Glutamatergic neuron (in vitro differentiated cells): ENCODE measurements at regions not wholly inside any gene's neighbourhood (a gene's known extent, or its start where the extent isn't known, plus 50 kb on each side); places are given as distances from the start of the nearest gene placed in this dataset.

Source experiments
- DNase-seq: peaks from one replicate; pipeline ENCODE4 v3.0.0; 2022
- H3K27ac Mint-ChIP-seq: one replicate; pipeline ENCODE4 v1.8.0; 2020; ENCODE audit warnings: mild to moderate bottlenecking, mixed read lengths, inconsistent platforms; ENCODE audit not compliant: unreplicated experiment
- H3K27me3 Mint-ChIP-seq: one replicate; pipeline ENCODE4 v1.8.0; 2020; ENCODE audit warnings: mild to moderate bottlenecking, moderate library complexity, mixed read lengths, inconsistent platforms; ENCODE audit not compliant: unreplicated experiment
- H3K36me3 Mint-ChIP-seq: one replicate; pipeline ENCODE4 v1.8.0; 2020; ENCODE audit warnings: mild to moderate bottlenecking, mixed read lengths, inconsistent platforms; ENCODE audit not compliant: unreplicated experiment
- H3K4me1 Mint-ChIP-seq: one replicate; pipeline ENCODE4 v1.8.0; 2020; ENCODE audit warnings: mild to moderate bottlenecking, low read depth, mixed read lengths, inconsistent platforms; ENCODE audit not compliant: unreplicated experiment
- H3K4me3 Mint-ChIP-seq: one replicate; pipeline ENCODE4 v1.8.0; 2020; ENCODE audit warnings: mild to moderate bottlenecking, mixed read lengths, inconsistent platforms; ENCODE audit not compliant: unreplicated experiment
- H3K9me3 Mint-ChIP-seq: one replicate; pipeline ENCODE4 v1.8.0; 2020; ENCODE audit warnings: mild to moderate bottlenecking, moderate library complexity, mixed read lengths, inconsistent platforms; ENCODE audit not compliant: unreplicated experiment
- CTCF ChIP-seq: fragments of 200-600 bp; sonication (generic); IDR thresholded peaks from one replicate; pipeline ENCODE4 v1.5.0; 2021; ENCODE audit not compliant: partially characterized antibody, unreplicated experiment

GRCh38 chr2:125961739-125962138 lies 694.2 kb upstream of the GYPC start:
- H3K4me3 Mint-ChIP-seq, result no peak overlapping the region
- H3K4me1 Mint-ChIP-seq, result no peaks in the 10 kb centered on the region
- DNase-seq, result no peak
- no peaks in the 10 kb centered on the region for H3K36me3 Mint-ChIP-seq
- no peaks in the 10 kb centered on the region for H3K27me3 Mint-ChIP-seq
- no peak overlapping the region for H3K27ac Mint-ChIP-seq
- peaks cover 2% of the 10 kb centered on the region for H3K9me3 Mint-ChIP-seq
- no peak for TF ChIP-seq CTCF

GRCh38 chr2:125979886-125980285 lies 676.1 kb upstream of the GYPC start:
- peak overlapping the region; percentile 53 for H3K27ac Mint-ChIP-seq

GRCh38 chr2:125983364-125983763 lies 672.6 kb upstream of the GYPC start:
- H3K36me3 Mint-ChIP-seq, result no peaks in the 10 kb centered on the region
- no peaks in the 10 kb centered on the region for H3K9me3 Mint-ChIP-seq
- peaks cover 21% of the 10 kb centered on the region for H3K4me1 Mint-ChIP-seq
- H3K27ac Mint-ChIP-seq, result no peak overlapping the region
- H3K27me3 Mint-ChIP-seq, result peaks cover 2% of the 10 kb centered on the region
- no peak overlapping the region for H3K4me3 Mint-ChIP-seq
- no peak for DNase-seq
- no peak for TF ChIP-seq CTCF

More at GRCh38 chr2:125979886-125980285, 676.1 kb upstream of the GYPC start:
- Mint-ChIP-seq H3K36me3 (no peaks in the 10 kb centered on the region), H3K4me1 (peaks cover 21% of the 10 kb centered on the region), H3K27me3 (peaks cover 2% of the 10 kb centered on the region), H3K4me3 (no peak overlapping the region), H3K9me3 (peaks cover 2% of the 10 kb centered on the region)
- peak; percentile 25 for DNase-seq
- TF ChIP-seq CTCF, result no peak

- Mint-ChIP-seq H3K36me3 (no peaks in the 10 kb centered on the region), H3K4me1 (no peaks in the 10 kb centered on the region), H3K27ac (no peak overlapping the region), H3K9me3 (peaks cover 2% of the 10 kb centered on the region), H3K27me3 (no peaks in the 10 kb centered on the region), H3K4me3 (no peak overlapping the region)
- TF ChIP-seq CTCF, result no peak
- no peak for DNase-seq
These were observed 626.6 kb upstream of the GYPC start for GRCh38 chr2:126029316-126029715.

GRCh38 chr2:126038861-126039260 lies 617.1 kb upstream of the GYPC start:
- no peak for TF ChIP-seq CTCF
- DNase-seq, result no peak
- no peaks in the 10 kb centered on the region for H3K4me1 Mint-ChIP-seq
- no peak overlapping the region for H3K27ac Mint-ChIP-seq
- H3K4me3 Mint-ChIP-seq, result no peak overlapping the region
- H3K36me3 Mint-ChIP-seq, result no peaks in the 10 kb centered on the region
- no peaks in the 10 kb centered on the region for H3K9me3 Mint-ChIP-seq
- H3K27me3 Mint-ChIP-seq, result no peaks in the 10 kb centered on the region
